Glutamatergic neuron (in vitro differentiated cells): ENCODE measurements at regions not wholly inside any gene's neighbourhood (a gene's known extent, or its start where the extent isn't known, plus 50 kb on each side); places are given as distances from the start of the nearest gene placed in this dataset.

Source experiments
- DNase-seq: peaks from one replicate; pipeline ENCODE4 v3.0.0; 2022
- H3K27ac Mint-ChIP-seq: one replicate; pipeline ENCODE4 v1.8.0; 2020; ENCODE audit warnings: mild to moderate bottlenecking, mixed read lengths, inconsistent platforms; ENCODE audit not compliant: unreplicated experiment
- H3K27me3 Mint-ChIP-seq: one replicate; pipeline ENCODE4 v1.8.0; 2020; ENCODE audit warnings: mild to moderate bottlenecking, moderate library complexity, mixed read lengths, inconsistent platforms; ENCODE audit not compliant: unreplicated experiment
- H3K36me3 Mint-ChIP-seq: one replicate; pipeline ENCODE4 v1.8.0; 2020; ENCODE audit warnings: mild to moderate bottlenecking, mixed read lengths, inconsistent platforms; ENCODE audit not compliant: unreplicated experiment
- H3K4me1 Mint-ChIP-seq: one replicate; pipeline ENCODE4 v1.8.0; 2020; ENCODE audit warnings: mild to moderate bottlenecking, low read depth, mixed read lengths, inconsistent platforms; ENCODE audit not compliant: unreplicated experiment
- H3K4me3 Mint-ChIP-seq: one replicate; pipeline ENCODE4 v1.8.0; 2020; ENCODE audit warnings: mild to moderate bottlenecking, mixed read lengths, inconsistent platforms; ENCODE audit not compliant: unreplicated experiment
- H3K9me3 Mint-ChIP-seq: one replicate; pipeline ENCODE4 v1.8.0; 2020; ENCODE audit warnings: mild to moderate bottlenecking, moderate library complexity, mixed read lengths, inconsistent platforms; ENCODE audit not compliant: unreplicated experiment
- TF ChIP-seq, protein P1 (sequence below): fragments of 200-600 bp; sonication (generic); IDR thresholded peaks from one replicate; pipeline ENCODE4 v1.5.0; 2021; ENCODE audit not compliant: partially characterized antibody, unreplicated experiment

DNA sequence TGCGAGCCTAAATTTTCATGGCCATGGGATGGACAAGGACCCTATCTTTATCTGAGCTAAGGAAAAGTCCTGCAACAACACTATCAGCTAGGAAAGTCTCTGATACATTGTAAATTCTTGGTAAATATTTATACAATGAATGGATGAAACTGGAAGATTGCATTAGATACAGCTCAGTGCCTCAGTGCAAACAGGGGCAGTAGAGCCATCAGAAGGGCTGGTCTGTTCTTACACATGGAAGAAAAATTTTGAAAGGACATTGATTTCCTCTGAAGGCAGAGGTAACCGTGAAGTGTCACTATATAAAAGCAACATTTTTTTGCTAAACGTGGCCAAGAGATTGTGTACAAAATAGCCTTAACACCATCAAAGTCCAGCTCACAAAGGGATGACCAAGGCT is 153.2 kb upstream of the GADL1 start:
- no peak overlapping the region for H3K4me3 Mint-ChIP-seq
- no peak for DNase-seq
- H3K27ac Mint-ChIP-seq, result no peak overlapping the region
- TF ChIP-seq, protein P1, sequence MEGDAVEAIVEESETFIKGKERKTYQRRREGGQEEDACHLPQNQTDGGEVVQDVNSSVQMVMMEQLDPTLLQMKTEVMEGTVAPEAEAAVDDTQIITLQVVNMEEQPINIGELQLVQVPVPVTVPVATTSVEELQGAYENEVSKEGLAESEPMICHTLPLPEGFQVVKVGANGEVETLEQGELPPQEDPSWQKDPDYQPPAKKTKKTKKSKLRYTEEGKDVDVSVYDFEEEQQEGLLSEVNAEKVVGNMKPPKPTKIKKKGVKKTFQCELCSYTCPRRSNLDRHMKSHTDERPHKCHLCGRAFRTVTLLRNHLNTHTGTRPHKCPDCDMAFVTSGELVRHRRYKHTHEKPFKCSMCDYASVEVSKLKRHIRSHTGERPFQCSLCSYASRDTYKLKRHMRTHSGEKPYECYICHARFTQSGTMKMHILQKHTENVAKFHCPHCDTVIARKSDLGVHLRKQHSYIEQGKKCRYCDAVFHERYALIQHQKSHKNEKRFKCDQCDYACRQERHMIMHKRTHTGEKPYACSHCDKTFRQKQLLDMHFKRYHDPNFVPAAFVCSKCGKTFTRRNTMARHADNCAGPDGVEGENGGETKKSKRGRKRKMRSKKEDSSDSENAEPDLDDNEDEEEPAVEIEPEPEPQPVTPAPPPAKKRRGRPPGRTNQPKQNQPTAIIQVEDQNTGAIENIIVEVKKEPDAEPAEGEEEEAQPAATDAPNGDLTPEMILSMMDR, result no peak
- no peaks in the 10 kb centered on the region for H3K27me3 Mint-ChIP-seq
- H3K4me1 Mint-ChIP-seq, result no peaks in the 10 kb centered on the region
- H3K36me3 Mint-ChIP-seq, result peaks cover 6% of the 10 kb centered on the region
- no peaks in the 10 kb centered on the region for H3K9me3 Mint-ChIP-seq

DNA sequence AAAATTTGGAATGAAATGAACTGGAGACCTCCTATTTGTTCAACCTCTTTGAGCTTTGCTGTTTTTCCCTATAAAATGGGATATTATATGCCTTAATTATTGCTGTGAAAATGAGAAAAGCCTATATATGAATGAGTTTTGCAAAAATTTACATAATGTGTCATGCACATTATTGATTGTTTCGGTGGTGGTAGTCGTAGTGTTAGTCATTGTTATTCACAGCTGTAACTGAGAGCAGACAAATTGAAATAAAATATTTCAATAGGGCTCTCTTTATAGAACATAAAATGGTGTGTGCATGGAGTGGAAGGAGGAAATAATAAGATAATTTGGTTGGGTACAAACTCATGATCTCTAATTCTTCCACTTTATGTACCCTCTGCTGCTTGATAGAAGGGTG is 153.7 kb upstream of the GADL1 start:
- H3K27me3 Mint-ChIP-seq, result no peaks in the 10 kb centered on the region
- no peaks in the 10 kb centered on the region for H3K4me1 Mint-ChIP-seq
- no peak overlapping the region for H3K4me3 Mint-ChIP-seq
- TF ChIP-seq, protein P1, result no peak
- peaks cover 8% of the 10 kb centered on the region for H3K36me3 Mint-ChIP-seq
- no peak for DNase-seq
- H3K9me3 Mint-ChIP-seq, result no peaks in the 10 kb centered on the region
- no peak overlapping the region for H3K27ac Mint-ChIP-seq

DNA sequence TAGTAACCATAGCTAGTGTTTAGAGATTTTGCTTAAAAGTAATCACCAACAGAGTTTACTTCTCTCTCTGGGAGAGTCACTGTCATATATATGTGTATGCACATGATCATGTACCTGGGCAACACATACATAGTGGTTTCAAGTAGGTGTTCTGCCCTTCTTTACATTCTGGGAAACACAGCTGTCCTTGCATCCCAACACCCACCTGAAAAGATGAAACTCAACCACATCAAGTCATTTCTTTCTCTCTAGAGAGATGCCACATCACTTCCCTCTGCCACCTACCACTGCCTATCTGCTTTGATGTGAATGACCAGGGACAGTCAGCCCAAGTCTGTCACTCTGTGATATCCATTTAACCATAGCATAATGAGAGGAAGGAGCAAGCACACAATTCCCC is 155.8 kb upstream of the GADL1 start:
- no peak for DNase-seq
- Mint-ChIP-seq H3K27me3 (no peaks in the 10 kb centered on the region), H3K4me3 (no peak overlapping the region), H3K4me1 (no peaks in the 10 kb centered on the region), H3K27ac (no peak overlapping the region), H3K9me3 (no peaks in the 10 kb centered on the region), H3K36me3 (peaks cover 8% of the 10 kb centered on the region)
- TF ChIP-seq, protein P1, result no peak

DNA sequence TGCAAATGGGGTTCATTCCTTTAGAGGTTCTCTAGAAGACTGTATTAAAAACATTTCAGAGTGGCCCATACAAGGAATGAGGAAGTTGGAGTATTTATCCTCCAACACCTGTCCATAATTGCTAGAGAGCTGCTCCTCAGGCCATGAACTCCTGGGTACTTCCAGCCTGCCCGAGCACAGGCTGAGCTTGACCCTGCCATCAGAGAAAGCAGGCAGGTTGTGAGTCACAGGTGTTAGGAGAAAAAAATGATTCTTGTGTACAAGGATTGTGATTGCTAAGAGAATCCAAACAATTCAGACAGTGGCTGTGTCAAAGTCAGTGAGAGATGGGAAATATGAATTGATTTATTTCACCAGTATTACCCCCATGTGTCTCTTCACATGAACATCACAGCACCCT is 156.8 kb upstream of the GADL1 start:
- TF ChIP-seq, protein P1, result no peak
- H3K36me3 Mint-ChIP-seq, result peaks cover 8% of the 10 kb centered on the region
- no peaks in the 10 kb centered on the region for H3K4me1 Mint-ChIP-seq
- no peak overlapping the region for H3K4me3 Mint-ChIP-seq
- H3K9me3 Mint-ChIP-seq, result no peaks in the 10 kb centered on the region
- no peak overlapping the region for H3K27ac Mint-ChIP-seq
- DNase-seq, result no peak
- no peaks in the 10 kb centered on the region for H3K27me3 Mint-ChIP-seq

DNA sequence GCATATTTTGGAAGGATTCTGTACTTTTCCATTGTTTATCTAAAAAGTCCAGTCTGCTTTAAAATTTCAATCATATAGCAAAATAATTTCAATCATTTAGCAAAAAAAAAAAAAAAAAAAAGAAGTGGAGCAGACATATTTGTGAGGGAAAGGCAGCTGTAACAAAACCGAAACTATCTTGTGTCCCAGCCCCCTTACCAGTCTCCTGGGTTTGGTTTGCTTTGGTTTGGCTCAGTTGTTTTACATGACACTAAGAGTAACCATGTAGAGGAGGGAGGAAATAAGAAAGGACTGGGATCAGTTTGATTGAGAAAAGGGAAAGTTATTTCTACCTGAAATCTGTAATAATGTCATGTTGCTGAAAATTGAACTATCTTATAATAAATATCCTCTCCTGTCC is 158.8 kb upstream of the GADL1 start:
- H3K4me1 Mint-ChIP-seq, result no peaks in the 10 kb centered on the region
- H3K4me3 Mint-ChIP-seq, result no peak overlapping the region
- no peak overlapping the region for H3K27ac Mint-ChIP-seq
- H3K9me3 Mint-ChIP-seq, result peaks cover 6% of the 10 kb centered on the region
- peaks cover 8% of the 10 kb centered on the region for H3K36me3 Mint-ChIP-seq
- H3K27me3 Mint-ChIP-seq, result no peaks in the 10 kb centered on the region
- TF ChIP-seq, protein P1, result no peak
- no peak for DNase-seq
